K562 (cell line): ENCODE measurements at regions not wholly inside any gene's neighbourhood (a gene's known extent, or its start where the extent isn't known, plus 50 kb on each side); places are given as distances from the start of the nearest gene placed in this dataset.

Source experiments
- ATAC-seq: fragments of 200-7000 bp; cut with Tn5 transposase; 3 replicates; pipeline ENCODE4 v1.9.1; 2020; ENCODE audit warnings: moderate library complexity
- BruUV-seq: library from RNA; stranded (reverse); fragments of 400-500 nt; replicated peaks from 2 replicates; lab custom pipeline; 2021; lab: Mats Ljungman, UMichigan
- CTCF ChIA-PET: fragments of 300-600 bp; formaldehyde crosslinking; extraction: SDS; loops from one replicate; lab custom pipeline; 2021; ENCODE audit warnings: low intra/inter-chr PET ratio; lab: Yijun Ruan, JAX
- POLR2A ChIA-PET: fragments of 300-600, 350-650 bp; sonication (Branson Sonifier 250); formaldehyde crosslinking; extraction: SDS; loops from one replicate; lab custom pipeline; 2021; ENCODE audit warnings: antibody characterized with exemption, inconsistent platforms; lab: Yijun Ruan, JAX
- DNase-seq, 4 experiments: peaks; one replicate each; pipeline versions ENCODE4 v3.0.0 to v3.0.0-alpha.2; 2011 to 2018; ENCODE audit warnings: low spot score in 3 of 4, mixed read lengths in 3 of 4; ENCODE audit errors: extremely low read depth in 1 of 4
- FAIRE-seq: peaks from 2 replicates; lab custom pipeline; 2011; peaks lifted over from hg19 to GRCh38; lab: Jason Lieb, UNC
- H2AFZ ChIP-seq: 2 replicates; pipeline ENCODE4 v1.6.0; 2011; ENCODE audit warnings: low read depth, low read length, control low read depth, inconsistent platforms
- H3K27ac ChIP-seq: fragments of 200-600 bp; 3 replicates; pipeline ENCODE4 v1.8.0; 2011; ENCODE audit warnings: low read depth, mild to moderate bottlenecking, control low read depth, inconsistent platforms, low read length, moderate library complexity, mixed read lengths; ENCODE audit errors: extremely low read depth
- H3K27me3 ChIP-seq, 2 experiments: fragments of 300-600 bp in 1 of 2; 2 replicates in 1 of 2; 3 replicates in 1 of 2; pipeline versions ENCODE4 v1.6.0 to v1.8.0; 2011; ENCODE audit warnings: inconsistent platforms in 2 of 2, low read length in 2 of 2, mild to moderate bottlenecking in 1 of 2, mixed read lengths in 1 of 2, moderate library complexity in 1 of 2; ENCODE audit not compliant: control insufficient read depth in 2 of 2, insufficient read depth in 2 of 2
- H3K36me3 ChIP-seq: fragments of 300-600 bp; 3 replicates; pipeline ENCODE4 v1.8.0; 2011; ENCODE audit warnings: mild to moderate bottlenecking, low read length, inconsistent platforms; ENCODE audit not compliant: control insufficient read depth, insufficient read depth
- H3K4me1 ChIP-seq, 2 experiments: fragments of 200-600 bp in 1 of 2; replicated peaks in 1 of 2; 2 replicates in 1 of 2; 3 replicates in 1 of 2; pipeline versions ENCODE4 v1.5.1 to v1.8.0; 2011; ENCODE audit warnings: inconsistent platforms in 2 of 2, low read length in 2 of 2, mild to moderate bottlenecking in 1 of 2, mixed read lengths in 1 of 2, moderate library complexity in 1 of 2; ENCODE audit not compliant: control insufficient read depth in 2 of 2, insufficient read depth in 2 of 2
- H3K4me2 ChIP-seq: 2 replicates; pipeline ENCODE4 v1.6.1; 2011; ENCODE audit warnings: low read length, control low read depth, inconsistent platforms, mixed read lengths; ENCODE audit not compliant: insufficient read depth
- H3K4me3 ChIP-seq: fragments of 200-600 bp; sonication (generic), shearing (Covaris generic); 2 replicates; pipeline ENCODE4 v1.5.1; 2016; ENCODE audit warnings: control low read depth, inconsistent platforms
- H3K79me2 ChIP-seq: fragments of 200-600 bp; 3 replicates; pipeline ENCODE4 v1.8.0; 2011; ENCODE audit warnings: low read length, inconsistent platforms; ENCODE audit not compliant: control insufficient read depth, insufficient read depth
- H3K9ac ChIP-seq, 2 experiments: 2 replicates each; pipeline versions ENCODE4 v1.6.0 to v1.6.1; 2011; ENCODE audit warnings: low read depth in 2 of 2, low read length in 2 of 2, control low read depth in 1 of 2, inconsistent platforms in 1 of 2, mild to moderate bottlenecking in 1 of 2, mixed read lengths in 1 of 2; ENCODE audit not compliant: insufficient read depth in 1 of 2
- H3K9me1 ChIP-seq: one replicate; pipeline ENCODE4 v1.6.0; 2011; ENCODE audit warnings: inconsistent platforms, mild to moderate bottlenecking, low read length, moderate library complexity; ENCODE audit not compliant: control insufficient read depth, insufficient read depth
- H3K9me3 ChIP-seq: replicated peaks from 2 replicates; pipeline ENCODE4 v1.5.1; 2011; ENCODE audit warnings: low read depth, low read length, inconsistent platforms; ENCODE audit not compliant: control insufficient read depth, insufficient read depth
- H4K20me1 ChIP-seq: replicated peaks from 2 replicates; pipeline ENCODE4 v1.6.1; 2011; ENCODE audit warnings: low read length, inconsistent platforms, mixed read lengths; ENCODE audit not compliant: control insufficient read depth, insufficient read depth
- CHD1 ChIP-seq: fragments of 200-600 bp; sonication (generic); IDR thresholded peaks from one replicate; pipeline ENCODE4 v1.6.1; 2012; ENCODE audit warnings: mild to moderate bottlenecking, moderate library complexity, low read length, inconsistent platforms
- ELF2 ChIP-seq: fragments of 250-450 bp; sonication (Bioruptor Pico); IDR thresholded peaks from 2 replicates; pipeline ENCODE4 v1.5.0; 2021; ENCODE audit warnings: mild to moderate bottlenecking
- EP300 ChIP-seq: IDR thresholded peaks from 2 replicates; pipeline ENCODE4 v1.6.1; 2012; ENCODE audit warnings: low read length, improper control_type of control experiment
- HCFC1 ChIP-seq: IDR thresholded peaks from 2 replicates; pipeline ENCODE4 v1.6.1; 2012; ENCODE audit warnings: low read depth, low read length, improper control_type of control experiment
- HDAC3 ChIP-seq: fragments of 450-650 bp; IDR thresholded peaks from 2 replicates; pipeline ENCODE4 v1.6.1; 2018; ENCODE audit warnings: borderline replicate concordance, mild to moderate bottlenecking, moderate library complexity; ENCODE audit not compliant: partially characterized antibody
- KLF10 ChIP-seq: fragments of 250-450 bp; sonication (Bioruptor Pico); IDR thresholded peaks from 2 replicates; pipeline ENCODE4 v1.6.1; 2021; ENCODE audit warnings: matching md5 sums
- MAFG ChIP-seq: fragments of 450-650 bp; conservative IDR thresholded peaks from 2 replicates; pipeline ENCODE4 v1.6.1; 2016; ENCODE audit warnings: missing genetic modification characterization, missing compliant biosample characterization
- RBFOX2 ChIP-seq: fragments of 200-400 bp; formaldehyde crosslinking; IDR thresholded peaks from 2 replicates; pipeline ENCODE4 v1.6.1; 2017; ENCODE audit warnings: low read depth, mild to moderate bottlenecking, low read length, moderate library complexity
- SIN3A ChIP-seq, 2 experiments: fragments of 150-350 bp in 1 of 2; IDR thresholded peaks; 2 replicates each; pipeline ENCODE4 v1.6.1; 2011 to 2016; ENCODE audit warnings: borderline replicate concordance in 2 of 2, low read depth in 2 of 2, low read length in 2 of 2, mild to moderate bottlenecking in 2 of 2, moderate library complexity in 2 of 2; ENCODE audit not compliant: control insufficient read depth in 1 of 2
- SMARCC2 ChIP-seq: fragments of 450-650 bp; IDR thresholded peaks from 2 replicates; pipeline ENCODE4 v1.6.1; 2017; ENCODE audit warnings: antibody characterized with exemption, moderate library complexity, mild to moderate bottlenecking, low read depth
- ZNF280A ChIP-seq: fragments of 450-650 bp; IDR thresholded peaks from 2 replicates; pipeline ENCODE4 v1.6.1; 2018; ENCODE audit warnings: mild to moderate bottlenecking, low read depth; ENCODE audit not compliant: partially characterized antibody
- ZNF655 ChIP-seq: fragments of 250-450 bp; sonication (Bioruptor Pico); IDR thresholded peaks from 2 replicates; pipeline ENCODE4 v1.5.0; 2021
- WGBS: fragments of 100-300 bp; shearing (Covaris generic); methylation state at CpG from one replicate; pipeline ENCODE4 v1.1.6; 2016; ENCODE audit warnings: low coverage, mixed read lengths; ENCODE audit not compliant: insufficient coverage; ENCODE audit errors: missing lambda C conversion rate; 5-methylcytosine and 5-hydroxymethylcytosine counted together
- in situ Hi-C: fragments of 300-500 bp; cut with MboI; formaldehyde crosslinking; loops from 4 replicates; pipeline ENCODE4 v1.15.0; 2018; ENCODE audit warnings: inconsistent platforms, mixed read lengths
- intact Hi-C: fragments of 100-400 bp; cut with micrococcal nuclease; formaldehyde crosslinking; loops from 2 replicates; pipeline ENCODE4 v1.14.2; 2022
- TF ChIP-seq, protein P1 (sequence below): fragments of 250-450 bp; sonication (Bioruptor Pico); IDR thresholded peaks from 2 replicates; pipeline ENCODE4 v1.8.0; 2022; ENCODE audit warnings: inconsistent platforms, mild to moderate bottlenecking, moderate library complexity, borderline replicate concordance

- BruUV-seq: no TSS peak
- 2% methylated on average over 10 of the region's 10 CpGs for WGBS
- POLR2A ChIA-PET: no interaction called here
- DNase-seq: no peak
- no peak overlapping the region for H3K4me2 ChIP-seq
- CTCF ChIA-PET: no interaction called here
- no peaks in the 10 kb centered on the region for H3K9me1 ChIP-seq
- no peak overlapping the region for H3K9ac ChIP-seq
- H3K27me3 ChIP-seq: peaks cover 22 to 24% of the 10 kb centered on the region in 2 experiments; a peak in 4 of 5 replicates
- H3K4me3 ChIP-seq: no peak overlapping the region
- no peak for FAIRE-seq
- intact Hi-C loops (no loop called here), in situ Hi-C loops (no loop called here)
- no peaks in the 10 kb centered on the region for H3K79me2 ChIP-seq
- H3K4me1 ChIP-seq: no peaks in the 10 kb centered on the region
- H3K27ac ChIP-seq: no peak overlapping the region
- H3K36me3 ChIP-seq: no peaks in the 10 kb centered on the region
- no peak overlapping the region for H2AFZ ChIP-seq
- no peak for ATAC-seq
- no peak for TF ChIP-seq ZNF280A
- H4K20me1 ChIP-seq: no peaks in the 10 kb centered on the region
- no peaks in the 10 kb centered on the region for H3K9me3 ChIP-seq
These were observed 268.8 kb upstream of the SPRED2 start for GRCh38 chr2:65701191-65701590.

GRCh38 chr2:65700720-65701119, 268.3 kb upstream of the SPRED2 start:
- in situ Hi-C loops (no loop called here), intact Hi-C loops (no loop called here)
- Histone ChIP-seq H3K4me2 (no peak overlapping the region), H3K4me1 (no peaks in the 10 kb centered on the region), H3K4me3 (no peak overlapping the region), H3K27ac (no peak overlapping the region), H3K36me3 (no peaks in the 10 kb centered on the region), H3K9ac (no peak overlapping the region), H3K79me2 (no peaks in the 10 kb centered on the region), H4K20me1 (no peaks in the 10 kb centered on the region), H2AFZ (no peak overlapping the region), H3K9me3 (no peaks in the 10 kb centered on the region), H3K9me1 (no peaks in the 10 kb centered on the region), H3K27me3 (peaks cover 22 to 24% of the 10 kb centered on the region in 2 experiments; a peak in 4 of 5 replicates)
- DNase-seq (no peak), FAIRE-seq (no peak), ATAC-seq (no peak)
- POLR2A ChIA-PET: no interaction called here
- WGBS: 2% methylated on average over 7 of the region's 7 CpGs
- no TSS peak for BruUV-seq
- CTCF ChIA-PET: no interaction called here
- TF ChIP-seq SMARCC2: no peak
- TF ChIP-seq HCFC1: no peak
- TF ChIP-seq, protein P1, sequence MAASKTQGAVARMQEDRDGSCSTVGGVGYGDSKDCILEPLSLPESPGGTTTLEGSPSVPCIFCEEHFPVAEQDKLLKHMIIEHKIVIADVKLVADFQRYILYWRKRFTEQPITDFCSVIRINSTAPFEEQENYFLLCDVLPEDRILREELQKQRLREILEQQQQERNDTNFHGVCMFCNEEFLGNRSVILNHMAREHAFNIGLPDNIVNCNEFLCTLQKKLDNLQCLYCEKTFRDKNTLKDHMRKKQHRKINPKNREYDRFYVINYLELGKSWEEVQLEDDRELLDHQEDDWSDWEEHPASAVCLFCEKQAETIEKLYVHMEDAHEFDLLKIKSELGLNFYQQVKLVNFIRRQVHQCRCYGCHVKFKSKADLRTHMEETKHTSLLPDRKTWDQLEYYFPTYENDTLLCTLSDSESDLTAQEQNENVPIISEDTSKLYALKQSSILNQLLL: no peak
- TF ChIP-seq RBFOX2: no peak
- TF ChIP-seq KLF10 (CRISPR knock-in tag): no peak
- TF ChIP-seq HDAC3: no peak
- no peak for TF ChIP-seq CHD1
- no peak for TF ChIP-seq EP300
- TF ChIP-seq ZNF655 (CRISPR knock-in tag): no peak
- no peak for TF ChIP-seq MAFG (tag)
- TF ChIP-seq SIN3A (IDR thresholded peaks at IDR 0.05; ENCODE audit: borderline replicate concordance in 2 of 2, control insufficient read depth in 1 of 2, low read depth in 2 of 2, low read length in 2 of 2): no peak
- no peak for TF ChIP-seq ELF2 (CRISPR knock-in tag)
